HEK293T (cell line): ENCODE measurements at regions not wholly inside any gene's neighbourhood (a gene's known extent, or its start where the extent isn't known, plus 50 kb on each side); places are given as distances from the start of the nearest gene placed in this dataset.

Experiments used
- BHLHE40 ChIP-seq: fragments of 450-650 bp; IDR thresholded peaks from 2 replicates; pipeline ENCODE4 v1.6.1; 2016; ENCODE audit warnings: mild to moderate bottlenecking, moderate library complexity, borderline replicate concordance
- ELF4 ChIP-seq: fragments of 450-650 bp; IDR thresholded peaks from 2 replicates; pipeline ENCODE4 v1.6.1; 2017; ENCODE audit warnings: antibody characterized with exemption
- FOXK2 ChIP-seq: fragments of 450-650 bp; IDR thresholded peaks from 2 replicates; pipeline ENCODE4 v1.6.1; 2016; ENCODE audit warnings: mild to moderate bottlenecking
- SP1 ChIP-seq: fragments of 450-650 bp; IDR thresholded peaks from 2 replicates; pipeline ENCODE4 v1.6.1; 2017
- TARDBP ChIP-seq: fragments of 450-650 bp; IDR thresholded peaks from 2 replicates; pipeline ENCODE4 v1.6.1; 2016
- ZNF384 ChIP-seq: fragments of 450-650 bp; IDR thresholded peaks from 2 replicates; pipeline ENCODE4 v1.6.1; 2016

- TF ChIP-seq BHLHE40 (no peak), ZNF384 (no peak), ELF4 (no peak), TARDBP (no peak), FOXK2 (no peak), SP1 (no peak)
These were observed 103.8 kb downstream of the SLC10A2 start for GRCh38 chr13:102962430-102962829.
